ENCODE measurements at regions not wholly inside any gene's neighbourhood (a gene's known extent, or its start where the extent isn't known, plus 50 kb on each side); places are given as distances from the start of the nearest gene placed in this dataset.

GRCh38 chr2:146301287-146301686 lies 1543.5 kb upstream of the ACVR2A start:
- peaks cover 3 to 56% (median 24%) of the 10 kb centered on the region in 11 experiments; a peak in 18 of 22 replicates for H3K9me3 ChIP-seq (replicated peaks in 1 of 11)
- H3K4me3 ChIP-seq: no peak overlapping the region
- no peak overlapping the region for H3K4me2 ChIP-seq
- no peak for TF ChIP-seq Cebpa-rat (IDR thresholded peaks at IDR 0.05)
- H3K4me1 ChIP-seq: no peaks in the 10 kb centered on the region
- H3K27me3 ChIP-seq: no peaks in the 10 kb centered on the region
- no peak overlapping the region for H3K9ac ChIP-seq
- no peak overlapping the region for H3K27ac ChIP-seq
- H4K20me1 ChIP-seq: no peaks in the 10 kb centered on the region
- H3K36me3 ChIP-seq: no peaks in the 10 kb centered on the region

GRCh38 chr2:146295080-146295670 lies 1549.7 kb upstream of the ACVR2A start:
- no peaks in the 10 kb centered on the region for H3K36me3 ChIP-seq
- H3K4me1 ChIP-seq: no peaks in the 10 kb centered on the region
- H3K9me3 ChIP-seq (replicated peaks in 1 of 11): peaks cover 12 to 43% (median 27%) of the 10 kb centered on the region in 11 experiments; a peak in 21 of 22 replicates
- H4K20me1 ChIP-seq: no peaks in the 10 kb centered on the region
- H3K27me3 ChIP-seq: no peaks in the 10 kb centered on the region
- no peak overlapping the region for H3K27ac ChIP-seq
- H3K4me2 ChIP-seq: no peak overlapping the region
- no peak overlapping the region for H3K4me3 ChIP-seq
- no peak for TF ChIP-seq Cebpa-rat (IDR thresholded peaks at IDR 0.05)
- H3K9ac ChIP-seq: no peak overlapping the region

- Histone ChIP-seq H3K4me1 (no peaks in the 10 kb centered on the region), H3K27ac (no peak overlapping the region), H3K9ac (no peak overlapping the region), H3K9me3 (replicated peaks in 1 of 11) (peaks cover 0 to 15% (median 2%) of the 10 kb centered on the region in 11 experiments; a peak in 7 of 22 replicates), H3K4me2 (no peak overlapping the region), H3K36me3 (no peaks in the 10 kb centered on the region), H4K20me1 (no peaks in the 10 kb centered on the region), H3K27me3 (no peaks in the 10 kb centered on the region), H3K4me3 (no peak overlapping the region)
- TF ChIP-seq Cebpa-rat (IDR thresholded peaks at IDR 0.05): no peak
These were observed 1557.5 kb upstream of the ACVR2A start for GRCh38 chr2:146287281-146287680.

GRCh38 chr2:146278881-146279280 lies 1565.9 kb upstream of the ACVR2A start:
- H4K20me1 ChIP-seq: no peaks in the 10 kb centered on the region
- peaks cover 0 to 10% (median 3%) of the 10 kb centered on the region in 10 experiments; a peak in 8 of 20 replicates for H3K4me1 ChIP-seq
- H3K9ac ChIP-seq: no peak overlapping the region
- H3K36me3 ChIP-seq: no peaks in the 10 kb centered on the region
- H3K9me3 ChIP-seq (replicated peaks in 1 of 11): no peaks in the 10 kb centered on the region
- H3K4me2 ChIP-seq: no peak overlapping the region
- H3K27ac ChIP-seq: no peak overlapping the region
- TF ChIP-seq Cebpa-rat (IDR thresholded peaks at IDR 0.05): no peak
- no peak overlapping the region for H3K4me3 ChIP-seq
- H3K27me3 ChIP-seq: no peaks in the 10 kb centered on the region

GRCh38 chr2:146271131-146271831 lies 1573.5 kb upstream of the ACVR2A start:
- no peaks in the 10 kb centered on the region for H3K27me3 ChIP-seq
- no peaks in the 10 kb centered on the region for H4K20me1 ChIP-seq
- no peak overlapping the region for H3K9ac ChIP-seq
- H3K9me3 ChIP-seq (replicated peaks in 1 of 11): no peaks in the 10 kb centered on the region
- no peaks in the 10 kb centered on the region for H3K4me1 ChIP-seq
- H3K4me3 ChIP-seq: no peak overlapping the region
- no peak for TF ChIP-seq Cebpa-rat (IDR thresholded peaks at IDR 0.05)
- H3K27ac ChIP-seq: no peak overlapping the region
- no peaks in the 10 kb centered on the region for H3K36me3 ChIP-seq
- H3K4me2 ChIP-seq: no peak overlapping the region

- no peaks in the 10 kb centered on the region for H3K36me3 ChIP-seq
- no peak overlapping the region for H3K27ac ChIP-seq
- no peak overlapping the region for H3K9ac ChIP-seq
- H3K4me1 ChIP-seq: no peaks in the 10 kb centered on the region
- H3K4me2 ChIP-seq: no peak overlapping the region
- H4K20me1 ChIP-seq: no peaks in the 10 kb centered on the region
- TF ChIP-seq Cebpa-rat (IDR thresholded peaks at IDR 0.05): no peak
- H3K27me3 ChIP-seq: no peaks in the 10 kb centered on the region
- H3K9me3 ChIP-seq (replicated peaks in 1 of 11): no peaks in the 10 kb centered on the region
- no peak overlapping the region for H3K4me3 ChIP-seq
These were observed 1574.2 kb upstream of the ACVR2A start for GRCh38 chr2:146270618-146271017.

GRCh38 chr2:146267093-146267492 lies 1577.7 kb upstream of the ACVR2A start:
- no peak for TF ChIP-seq Cebpa-rat (IDR thresholded peaks at IDR 0.05)
- Histone ChIP-seq H3K9ac (no peak overlapping the region), H3K27me3 (no peaks in the 10 kb centered on the region), H3K36me3 (no peaks in the 10 kb centered on the region), H3K4me1 (no peaks in the 10 kb centered on the region), H3K4me2 (no peak overlapping the region), H4K20me1 (no peaks in the 10 kb centered on the region), H3K4me3 (no peak overlapping the region), H3K9me3 (replicated peaks in 1 of 11) (no peaks in the 10 kb centered on the region), H3K27ac (no peak overlapping the region)

- no peak overlapping the region for H3K27ac ChIP-seq
- no peak overlapping the region for H3K9ac ChIP-seq
- no peak overlapping the region for H3K4me2 ChIP-seq
- no peak for TF ChIP-seq Cebpa-rat (IDR thresholded peaks at IDR 0.05)
- no peaks in the 10 kb centered on the region for H3K9me3 ChIP-seq (replicated peaks in 1 of 11)
- no peaks in the 10 kb centered on the region for H3K4me1 ChIP-seq
- no peak overlapping the region for H3K4me3 ChIP-seq
- no peaks in the 10 kb centered on the region for H3K27me3 ChIP-seq
- H4K20me1 ChIP-seq: no peaks in the 10 kb centered on the region
- no peaks in the 10 kb centered on the region for H3K36me3 ChIP-seq
These were observed 1579.2 kb upstream of the ACVR2A start for GRCh38 chr2:146265656-146266055.

GRCh38 chr2:146262606-146263005 lies 1582.2 kb upstream of the ACVR2A start:
- no peaks in the 10 kb centered on the region for H3K4me1 ChIP-seq
- H3K4me2 ChIP-seq: no peak overlapping the region
- no peak for TF ChIP-seq Cebpa-rat (IDR thresholded peaks at IDR 0.05)
- no peak overlapping the region for H3K27ac ChIP-seq
- H3K9ac ChIP-seq: no peak overlapping the region
- H3K4me3 ChIP-seq: no peak overlapping the region
- H4K20me1 ChIP-seq: no peaks in the 10 kb centered on the region
- H3K27me3 ChIP-seq: no peaks in the 10 kb centered on the region
- H3K9me3 ChIP-seq (replicated peaks in 1 of 11): no peaks in the 10 kb centered on the region
- H3K36me3 ChIP-seq: no peaks in the 10 kb centered on the region

- Histone ChIP-seq H3K9ac (no peak overlapping the region), H3K4me1 (no peaks in the 10 kb centered on the region), H4K20me1 (no peaks in the 10 kb centered on the region), H3K36me3 (no peaks in the 10 kb centered on the region), H3K9me3 (replicated peaks in 1 of 11) (no peaks in the 10 kb centered on the region), H3K27ac (no peak overlapping the region), H3K4me2 (no peak overlapping the region), H3K27me3 (no peaks in the 10 kb centered on the region), H3K4me3 (no peak overlapping the region)
- no peak for TF ChIP-seq Cebpa-rat (IDR thresholded peaks at IDR 0.05)
These were observed 1584.3 kb upstream of the ACVR2A start for GRCh38 chr2:146260551-146260950.
